ENCODE measurements at regions not wholly inside any gene's neighbourhood (a gene's known extent, or its start where the extent isn't known, plus 50 kb on each side); places are given as distances from the start of the nearest gene placed in this dataset.
"Not testable (repeated sequence)": the region's sequence is repeated elsewhere in the genome, so short reads cannot be mapped to it uniquely, and the experiment has no call there.

DNA sequence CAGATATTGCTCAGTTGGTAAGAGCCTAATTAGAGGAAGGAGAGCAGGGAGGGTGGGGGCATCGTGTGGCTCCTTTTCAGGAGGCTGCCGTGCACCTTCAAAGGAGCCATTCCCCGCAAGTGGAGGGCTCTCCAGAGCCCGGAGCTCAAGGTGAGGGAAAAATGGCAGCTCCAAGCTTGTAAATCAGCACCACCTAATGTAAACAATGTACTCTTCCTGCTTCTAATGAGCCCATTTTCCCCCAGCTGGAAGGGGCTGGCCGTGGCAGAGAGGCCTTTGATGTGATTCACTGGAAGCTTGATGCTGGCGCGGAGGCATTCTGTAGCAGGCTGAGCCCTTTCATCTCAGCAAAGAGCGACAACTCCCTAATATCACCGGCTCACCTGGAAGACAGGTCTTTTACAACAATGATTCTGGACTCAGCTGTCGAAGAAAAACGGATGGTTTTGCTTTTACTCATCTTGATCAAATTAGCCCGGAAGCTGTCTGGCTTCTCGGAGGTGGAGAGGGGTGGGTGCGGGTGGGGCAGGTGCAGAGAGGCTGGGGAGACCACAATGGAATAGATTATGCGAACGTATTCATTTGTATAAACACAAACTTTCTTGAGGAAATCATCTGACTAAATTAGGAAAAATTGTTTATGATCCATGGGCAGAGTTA lies 112.5 kb downstream of the RRAGC start:
- DNase-seq: no peak

DNA sequence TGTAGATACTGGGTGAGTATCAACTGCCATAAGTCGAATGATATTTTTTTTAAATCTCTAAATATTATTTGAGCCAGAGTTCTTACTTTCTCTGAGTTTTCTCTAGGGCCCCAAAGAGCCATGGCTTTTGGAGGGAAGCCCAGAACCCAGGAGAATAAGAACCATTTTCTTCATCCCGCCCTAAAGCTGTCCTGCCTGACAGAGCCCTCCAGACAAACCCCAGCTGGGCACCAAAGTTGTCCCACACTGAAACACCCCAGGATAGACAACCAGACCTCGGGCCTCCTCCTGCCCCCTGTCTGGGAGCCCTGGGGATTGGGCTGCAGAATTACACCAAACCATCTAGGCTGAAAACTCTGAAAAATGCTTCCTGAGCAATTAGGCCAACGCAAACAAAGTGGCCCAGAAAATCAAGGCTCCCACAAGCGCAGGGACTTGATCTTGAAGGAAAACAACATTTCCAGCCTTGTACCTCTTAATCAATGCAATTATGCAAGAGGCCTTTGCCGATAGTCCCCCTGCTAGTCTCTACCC lies 113.1 kb downstream of the RRAGC start:
- no peak for DNase-seq

DNA sequence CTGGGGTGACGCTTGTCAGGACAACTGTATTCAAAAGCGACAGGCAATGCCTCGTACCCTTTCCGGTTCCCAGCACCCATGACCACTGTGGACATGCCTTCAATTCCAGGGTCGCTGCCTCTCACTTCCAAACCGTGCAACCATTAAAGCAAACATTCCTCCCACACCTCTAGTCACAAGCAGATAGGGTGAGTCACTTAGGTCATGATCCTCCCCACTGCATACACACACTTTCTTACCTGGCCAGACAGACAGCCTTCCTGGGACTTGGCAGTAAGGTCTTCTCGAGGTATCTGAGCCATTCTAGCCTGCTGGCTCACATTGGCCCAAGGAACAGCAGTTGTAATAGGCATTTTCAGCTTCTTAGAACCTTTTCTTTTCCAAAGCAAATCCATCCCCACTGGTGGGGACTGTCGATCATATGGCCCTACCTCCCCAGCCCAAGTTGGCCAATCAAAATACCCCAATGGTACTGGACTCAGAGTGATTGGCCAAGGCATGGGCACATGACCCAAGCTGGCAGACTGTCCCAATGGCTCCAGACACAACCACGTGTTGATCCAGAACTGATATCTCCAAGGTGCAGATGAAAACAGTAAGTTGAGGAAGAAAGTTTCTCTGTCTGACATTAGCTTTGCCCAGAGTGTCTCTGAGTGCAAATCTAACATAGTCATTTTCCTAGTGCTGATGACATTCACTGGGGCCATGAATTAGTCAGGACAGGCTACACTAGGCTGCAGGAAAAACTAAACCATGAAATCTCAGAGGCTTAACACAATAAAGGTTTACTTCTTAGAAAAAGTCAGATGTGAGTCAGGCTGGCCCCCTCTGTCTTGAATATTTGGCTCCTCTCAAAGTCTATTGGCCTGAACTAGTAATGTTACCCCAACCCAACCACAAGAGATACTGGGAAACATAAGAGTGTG lies 113.8 kb downstream of the RRAGC start:
- DNase-seq: no peak

DNA sequence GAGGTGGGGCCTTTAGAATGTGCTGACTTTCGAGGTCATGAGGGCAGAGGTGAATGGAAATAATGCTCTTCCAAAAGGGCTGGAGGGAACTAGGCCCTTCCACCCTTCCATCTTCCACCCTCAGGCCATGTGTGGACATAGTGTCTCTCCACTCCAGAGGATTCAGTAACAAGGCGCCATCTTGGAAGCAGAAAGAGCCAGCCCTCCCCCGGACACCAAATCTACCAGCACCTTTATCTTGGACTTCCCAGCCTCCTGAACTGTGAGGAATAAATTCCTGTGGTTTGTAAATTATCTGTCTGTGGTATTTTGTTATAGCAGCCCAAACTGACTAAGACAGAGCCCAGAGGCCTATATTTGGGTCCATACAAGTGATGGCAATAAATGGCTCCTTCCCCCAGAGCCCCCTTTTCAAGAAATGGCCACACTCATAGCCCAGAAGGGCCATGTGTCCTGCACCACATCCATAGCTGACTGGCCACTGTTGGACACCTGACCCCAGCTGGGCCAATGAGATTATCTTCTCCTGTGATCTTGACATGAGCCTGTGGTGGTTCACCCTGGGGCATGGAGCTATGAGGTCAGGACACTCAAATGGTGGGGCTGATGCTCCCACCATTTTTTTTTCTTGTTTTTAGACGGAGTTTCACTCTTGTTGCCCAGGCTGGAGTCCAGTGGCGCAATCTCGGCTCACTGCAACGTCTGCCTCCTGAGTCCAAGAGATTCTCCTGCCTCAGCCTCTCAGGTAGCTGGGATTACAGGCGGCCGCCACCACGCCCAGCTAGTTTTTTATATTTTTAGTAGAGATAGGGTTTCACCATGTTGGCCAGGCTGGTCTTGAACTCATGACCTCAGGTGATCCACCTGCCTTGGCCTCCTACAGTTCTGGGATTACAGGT lies 114.9 kb downstream of the RRAGC start:
- no peak for DNase-seq

DNA sequence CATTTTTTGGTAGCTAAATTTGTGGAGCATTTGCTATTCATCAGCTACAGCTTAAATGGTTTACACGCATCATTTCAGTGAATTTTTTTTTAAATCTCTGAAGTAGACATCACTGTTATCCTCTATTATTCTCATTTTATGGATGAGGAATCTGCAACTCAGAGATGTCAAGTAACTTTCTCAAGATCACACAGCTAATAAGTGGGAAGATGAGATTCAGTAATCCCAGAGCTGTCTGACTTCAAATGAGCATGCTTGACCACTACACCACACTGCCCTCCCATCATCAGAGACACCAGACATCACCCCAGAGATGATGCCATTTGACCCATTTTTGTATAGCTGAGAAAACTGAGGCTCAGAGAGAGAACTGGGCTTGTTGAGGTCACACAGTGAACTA lies 116.4 kb downstream of the RRAGC start:
- DNase-seq: no peak

DNA sequence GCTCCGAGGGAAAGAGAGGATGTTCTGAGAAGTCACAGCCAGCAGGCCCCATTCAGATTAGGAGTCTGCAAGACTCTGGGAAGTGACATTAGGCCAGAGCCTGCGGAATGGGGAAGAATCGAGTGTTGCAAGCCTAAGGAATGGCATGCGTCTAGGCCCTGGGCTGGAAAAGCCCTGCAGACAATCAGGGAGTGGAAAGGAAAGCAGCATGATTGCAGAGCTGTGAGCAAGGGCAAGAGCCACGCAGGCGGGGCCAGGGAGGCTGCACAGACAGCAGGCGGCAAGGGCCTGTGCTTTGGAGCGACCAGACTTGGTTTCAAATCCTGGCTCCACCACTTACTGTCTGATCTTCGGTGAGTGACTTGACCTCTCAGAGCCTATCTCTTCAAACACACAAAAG lies 118.2 kb downstream of the RRAGC start:
- DNase-seq: no peak

DNA sequence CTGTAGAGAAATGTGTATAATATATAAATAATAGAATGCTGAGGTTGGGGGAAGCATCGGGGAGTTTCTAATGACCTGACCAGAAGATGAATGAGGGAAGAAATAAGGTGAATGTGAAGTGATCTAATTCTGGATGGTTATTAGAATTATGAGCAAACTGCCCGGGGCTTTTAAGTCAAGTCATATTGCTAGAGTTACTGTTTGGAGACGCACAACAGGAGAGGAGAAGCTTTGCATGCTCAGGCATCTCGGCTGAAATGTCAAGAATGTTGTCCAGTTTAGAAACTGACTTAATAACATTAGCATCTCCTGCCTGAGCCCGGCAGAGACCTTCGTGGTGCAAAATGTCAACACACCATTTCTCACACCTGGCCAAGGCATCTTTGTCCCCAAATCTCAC lies 119.1 kb downstream of the RRAGC start:
- no peak for DNase-seq

DNA sequence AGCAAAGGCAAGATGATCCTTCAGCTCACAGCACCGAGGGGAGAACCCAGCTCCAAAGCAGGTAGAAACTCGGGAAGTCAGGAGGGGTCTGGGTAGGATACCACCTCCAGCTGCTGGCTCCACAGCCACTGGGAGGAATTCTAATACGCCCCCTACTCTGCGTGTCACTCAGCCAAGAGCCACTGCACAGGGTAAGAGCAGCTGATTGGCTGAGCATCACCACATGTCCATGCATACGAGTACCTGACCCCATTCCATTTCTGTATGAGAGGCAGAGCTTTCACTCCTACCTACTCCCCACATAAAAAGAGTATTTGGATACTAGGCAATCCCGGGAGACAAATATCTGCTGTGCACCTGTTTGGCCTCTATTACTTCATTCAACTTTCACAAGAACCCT lies 121.4 kb downstream of the RRAGC start:
- DNase-seq: no peak

DNA sequence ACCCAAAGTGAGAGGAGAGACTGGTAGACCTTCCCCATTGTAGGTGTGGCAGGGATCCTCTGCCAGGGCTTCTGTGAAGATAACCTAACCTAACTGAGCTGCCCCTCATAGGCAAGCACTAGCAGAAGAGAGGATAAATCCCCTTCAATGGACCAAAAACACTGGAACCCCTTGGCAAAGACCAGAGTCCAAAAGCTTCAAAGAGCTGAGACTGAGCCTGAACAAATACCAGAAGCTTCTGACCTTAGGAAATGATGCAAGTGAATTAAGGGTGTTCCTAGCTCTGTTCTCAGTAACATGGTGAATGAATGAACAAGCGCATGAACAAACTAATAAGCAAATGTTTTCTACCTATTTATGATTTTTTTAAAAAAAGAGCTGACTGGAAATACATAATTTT lies 123.2 kb downstream of the RRAGC start:
- no peak for DNase-seq

DNA sequence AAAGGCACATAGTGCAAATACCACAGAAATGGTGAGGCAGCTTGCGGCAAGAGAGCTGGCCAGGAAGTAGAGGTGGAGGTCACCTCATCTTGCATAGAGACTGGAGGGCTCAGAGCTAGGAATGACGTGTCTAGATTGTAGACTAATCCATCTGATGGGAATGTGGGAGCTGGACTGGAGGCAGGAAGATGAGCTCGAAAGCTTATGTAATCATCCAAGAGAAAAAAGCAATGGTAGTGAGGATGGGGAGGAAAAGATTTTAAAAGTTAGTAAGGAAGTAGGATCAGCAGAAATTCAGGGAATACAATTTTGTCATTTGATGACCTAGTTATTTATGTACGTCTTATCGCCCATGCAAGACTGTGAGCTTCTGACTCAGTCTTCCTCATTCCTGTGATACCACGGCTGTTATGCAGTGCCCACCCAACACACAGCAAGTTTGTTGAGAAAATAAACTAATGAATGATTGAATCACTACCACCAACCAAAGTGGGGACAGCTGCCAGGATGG lies 123.9 kb downstream of the RRAGC start:
- DNase-seq: peak in 1 of 3 donors; percentile 12

DNA sequence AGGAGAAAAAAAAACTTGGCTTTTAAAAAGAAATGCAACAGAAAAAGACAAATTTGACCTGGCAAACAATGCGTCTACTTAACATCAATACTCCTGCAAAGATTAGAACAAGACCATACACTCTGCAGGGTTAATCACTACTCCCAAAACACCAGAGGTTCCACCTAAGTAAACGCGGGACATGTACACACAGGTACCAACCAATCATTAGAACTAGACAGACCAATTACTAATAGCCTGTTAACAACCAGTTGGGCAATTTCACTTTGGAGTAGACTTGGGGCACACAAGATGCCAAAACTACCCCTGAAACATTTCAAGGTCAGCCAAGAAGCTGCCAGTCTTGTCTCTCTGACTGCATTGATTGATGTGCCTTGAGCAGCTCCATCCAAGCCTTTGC lies 125.8 kb downstream of the RRAGC start:
- DNase-seq: no peak

DNA sequence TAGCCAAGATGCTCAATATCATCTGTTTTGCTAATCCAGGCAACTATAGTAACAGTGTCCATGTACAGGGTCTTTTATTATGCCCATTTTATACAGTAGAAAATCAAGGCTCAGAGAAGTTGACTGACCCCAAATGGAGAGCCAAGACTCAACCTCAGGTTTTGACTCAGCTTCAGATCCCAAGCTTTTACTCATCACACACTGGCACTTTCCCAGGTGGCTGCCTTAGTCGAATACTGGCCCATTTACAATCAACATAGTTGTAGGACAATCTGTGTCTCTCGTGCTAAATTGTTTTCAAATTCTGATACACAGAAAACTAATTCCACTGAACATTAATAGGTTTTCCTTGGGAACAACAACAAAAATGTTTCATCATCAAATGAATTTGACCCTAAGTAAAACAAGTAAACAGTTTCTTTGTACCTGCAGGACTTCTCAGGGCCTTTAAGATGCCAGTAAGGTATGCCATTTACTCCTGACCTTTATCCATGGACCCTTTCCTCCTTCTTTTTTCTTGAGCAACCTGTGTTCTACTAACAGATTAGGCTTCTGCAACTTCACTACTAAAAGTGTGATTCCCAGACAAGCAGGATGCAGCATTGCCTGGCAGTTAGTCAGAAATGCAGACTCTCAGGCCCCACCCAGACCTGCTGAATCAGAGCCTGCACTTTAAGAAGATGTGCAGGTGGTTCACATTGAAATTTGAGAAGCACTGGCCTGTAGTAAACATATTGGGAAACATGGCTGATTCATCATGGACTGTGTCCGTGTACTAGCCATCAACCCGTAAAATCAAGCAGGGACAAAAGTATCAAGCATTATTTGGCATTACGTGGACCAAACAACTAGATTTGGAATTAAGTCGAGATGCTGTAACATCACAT lies 128.8 kb downstream of the RRAGC start:
- DNase-seq: no peak

DNA sequence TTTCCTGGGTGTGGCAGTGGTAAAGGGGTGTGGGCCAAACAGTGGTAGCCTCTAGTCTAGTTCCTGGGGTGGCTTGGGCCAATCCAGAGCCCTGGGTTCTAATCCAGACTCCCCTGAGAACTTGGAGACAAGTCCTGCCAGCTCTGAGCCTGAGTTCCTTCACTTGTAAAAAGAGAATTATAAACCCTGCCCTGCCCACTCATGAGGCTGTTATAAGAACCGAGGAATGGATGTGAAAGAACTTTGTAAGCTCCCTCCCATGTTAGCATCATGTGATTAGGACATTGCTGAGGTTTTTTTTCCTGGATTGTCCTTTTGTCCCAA lies 131.0 kb downstream of the RRAGC start:
- DNase-seq: no peak

DNA sequence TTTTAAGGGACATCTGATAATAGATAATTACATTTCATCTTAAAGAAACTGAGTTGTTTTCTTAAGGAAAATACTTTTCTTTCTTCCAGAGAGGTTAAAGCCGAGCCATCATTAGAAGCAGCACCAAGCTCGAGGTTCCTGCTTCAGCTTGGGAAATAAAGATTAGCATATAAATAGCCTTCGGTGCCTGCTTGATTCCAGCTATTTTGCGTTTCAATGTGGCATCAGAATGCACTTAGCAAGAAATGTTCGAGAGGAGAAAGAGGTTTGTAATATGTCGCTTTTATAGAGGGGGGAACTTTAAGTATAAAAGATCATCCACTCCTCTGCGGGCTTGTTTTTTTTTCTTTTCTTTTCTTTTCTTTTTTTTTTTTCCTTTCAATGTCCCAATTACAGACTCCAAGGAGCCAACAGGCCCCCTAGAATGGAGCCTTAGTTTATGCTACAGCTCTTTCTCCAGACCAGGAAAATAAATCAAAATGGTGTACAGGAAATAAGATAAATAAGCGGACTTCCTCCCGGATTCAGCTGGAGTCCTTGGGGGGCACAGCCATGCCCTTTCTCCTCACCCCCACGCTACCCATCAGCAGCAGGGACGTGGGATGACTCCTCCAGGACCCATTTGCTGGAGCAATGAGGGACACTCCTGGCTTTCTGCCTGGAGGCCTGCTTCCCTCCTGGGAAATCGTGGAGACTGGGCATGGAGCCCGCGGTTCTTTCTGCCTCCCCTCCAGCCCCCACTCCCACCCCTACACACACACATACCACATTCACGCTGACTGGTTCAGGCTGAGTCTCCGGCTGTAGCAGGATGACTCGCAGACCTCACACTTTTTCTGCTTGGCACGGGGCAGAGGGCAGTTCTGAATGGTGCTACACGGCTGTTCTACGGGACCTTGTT lies 131.6 kb downstream of the RRAGC start:
- peak; percentile 37 to 64 (median 62) for DNase-seq

DNA sequence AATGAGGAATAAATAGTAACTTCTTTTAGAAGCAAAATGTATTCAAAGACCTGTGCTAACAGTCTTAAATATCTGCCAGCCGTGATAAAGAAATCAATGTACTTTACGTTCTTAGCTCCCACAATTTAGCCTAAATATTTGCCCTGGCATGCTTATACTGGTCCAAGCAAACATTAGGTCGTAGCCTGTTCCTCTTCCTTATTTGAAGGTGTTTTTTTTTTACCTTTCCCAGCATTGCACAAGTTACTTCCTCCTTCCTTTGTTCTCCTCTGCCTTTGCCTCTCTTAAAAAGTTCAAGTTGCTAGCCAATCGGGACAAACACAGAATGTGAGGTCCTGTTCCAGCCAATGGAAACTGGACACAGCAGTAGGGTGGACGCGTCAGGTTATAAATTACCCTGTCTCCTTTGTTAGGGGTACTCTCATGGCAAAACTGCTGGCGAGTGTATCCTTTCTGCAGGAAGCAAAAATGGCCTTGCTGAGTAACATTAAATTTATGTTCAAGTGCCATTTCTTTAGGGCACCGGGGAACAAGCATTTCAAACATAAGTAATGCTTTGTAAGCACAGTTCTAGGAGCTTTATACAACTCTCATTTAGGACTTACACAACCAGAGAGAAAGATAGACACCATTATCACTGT lies 134.1 kb downstream of the RRAGC start:
- DNase-seq: not testable (repeated sequence)

DNA sequence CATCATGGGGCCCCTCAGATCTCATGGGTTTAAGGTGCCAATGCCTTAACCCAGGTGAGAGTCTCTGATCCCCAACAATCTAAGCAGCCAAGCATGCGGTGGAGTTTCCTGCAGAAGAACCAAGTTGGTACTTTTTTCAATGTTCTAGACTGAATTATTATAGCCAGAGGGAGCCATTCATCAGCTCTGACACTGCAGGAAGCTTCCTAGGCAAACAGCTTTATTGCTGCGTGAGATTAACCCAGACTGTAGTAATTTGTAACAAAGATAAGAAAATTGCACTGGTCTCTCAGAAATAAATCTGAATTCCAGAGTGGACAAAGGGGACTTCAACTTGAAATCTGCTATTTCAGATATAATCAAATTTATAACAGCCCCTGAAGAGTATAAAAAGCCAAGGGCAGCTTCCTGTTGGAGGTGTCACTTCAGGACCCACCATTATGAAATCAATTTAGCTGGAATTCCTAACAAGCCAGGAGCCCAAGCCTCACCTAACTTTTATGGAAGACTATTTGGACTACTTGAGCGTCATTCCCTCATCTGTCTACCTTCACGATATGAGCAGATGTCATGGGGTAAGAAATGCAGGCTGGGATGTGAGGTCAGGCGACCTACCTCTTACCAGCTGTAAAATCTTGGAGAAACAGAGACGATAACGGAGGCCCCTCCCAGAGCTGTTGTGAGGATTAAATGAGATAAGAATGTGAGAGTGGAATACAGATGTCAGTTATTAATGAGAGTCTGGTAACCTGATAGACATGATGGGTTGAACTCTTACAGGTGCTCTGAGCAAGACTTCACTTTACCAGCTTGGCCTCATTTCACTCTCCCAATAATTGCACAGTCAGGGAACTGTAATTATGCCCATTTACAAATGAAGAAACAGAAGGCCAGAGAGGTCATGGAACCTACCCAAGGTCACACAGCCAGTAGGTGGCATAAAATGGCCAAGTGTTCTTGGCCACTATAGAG lies 135.1 kb downstream of the RRAGC start:
- DNase-seq: no peak

DNA sequence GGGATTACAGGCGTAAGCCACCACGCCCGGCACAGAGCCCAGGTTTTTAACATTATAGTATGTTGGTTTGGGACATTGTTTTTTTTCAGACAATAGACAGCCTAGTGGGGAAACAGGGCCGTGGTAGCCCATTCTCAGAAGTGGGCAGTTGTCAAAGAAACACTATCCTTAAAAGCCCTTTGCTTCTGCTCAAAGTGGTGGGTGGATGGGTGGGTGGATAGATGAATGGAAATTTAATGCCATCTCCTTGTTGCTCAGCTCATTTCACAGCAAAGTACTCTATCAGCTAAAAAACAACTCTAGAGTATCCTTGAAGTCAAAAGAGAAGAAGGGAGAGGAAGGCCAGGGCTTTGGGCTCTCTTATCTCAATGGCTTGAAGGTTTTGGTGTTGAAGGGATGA lies 137.8 kb downstream of the RRAGC start:
- DNase-seq: no peak

DNA sequence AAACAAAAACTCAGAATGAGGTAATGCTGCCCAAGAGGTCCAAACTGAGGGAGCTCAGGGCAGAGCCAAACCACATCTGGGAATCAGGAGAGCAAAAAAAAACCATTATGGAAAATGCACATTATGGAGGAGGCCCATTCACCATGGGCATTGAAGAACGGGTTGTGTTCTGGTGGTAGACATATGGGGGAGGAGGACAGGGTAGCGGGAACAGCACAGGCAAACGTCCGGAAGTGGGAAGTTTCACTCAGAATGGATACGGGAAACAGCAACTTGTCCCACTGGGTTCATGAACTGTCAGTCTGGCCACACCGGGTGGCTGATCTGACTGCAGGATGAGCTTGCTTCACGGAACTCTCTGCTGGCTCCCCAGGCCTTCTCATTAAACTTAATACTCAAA lies 139.7 kb downstream of the RRAGC start:
- DNase-seq: no peak

All from muscle of back (tissue), 3 donors.